ENCODE measurements at regions not wholly inside any gene's neighbourhood (a gene's known extent, or its start where the extent isn't known, plus 50 kb on each side); places are given as distances from the start of the nearest gene placed in this dataset.

- Mint-ChIP-seq H3K9me3 (no peaks in the 10 kb centered on the region), H3K4me3 (no peak overlapping the region), H3K27me3 (ENCODE audit: low read depth) (peaks cover 9% of the 10 kb centered on the region), H3K4me1 (ENCODE audit: low read depth) (peaks cover 3% of the 10 kb centered on the region), H3K36me3 (ENCODE audit: insufficient read depth) (no peaks in the 10 kb centered on the region)
- no peak for ATAC-seq
- DNase-seq, result no peak
Observed at GRCh38 chr10:124346831-124347230, 71.9 kb downstream of the OAT start.

- ATAC-seq (no peak), DNase-seq (no peak)
- H3K4me3 Mint-ChIP-seq, result no peak overlapping the region
- H3K36me3 Mint-ChIP-seq (ENCODE audit: insufficient read depth), result no peaks in the 10 kb centered on the region
- no peaks in the 10 kb centered on the region for H3K9me3 Mint-ChIP-seq
- peaks cover 8% of the 10 kb centered on the region for H3K4me1 Mint-ChIP-seq (ENCODE audit: low read depth)
- peaks cover 11% of the 10 kb centered on the region for H3K27me3 Mint-ChIP-seq (ENCODE audit: low read depth)
Observed at GRCh38 chr10:124345521-124345920, 73.2 kb downstream of the OAT start.

- H3K4me1 Mint-ChIP-seq (ENCODE audit: low read depth), result peaks cover 8% of the 10 kb centered on the region
- ATAC-seq, result no peak
- no peaks in the 10 kb centered on the region for H3K9me3 Mint-ChIP-seq
- no peak overlapping the region for H3K4me3 Mint-ChIP-seq
- peaks cover 9% of the 10 kb centered on the region for H3K27me3 Mint-ChIP-seq (ENCODE audit: low read depth)
- no peak for DNase-seq
- no peaks in the 10 kb centered on the region for H3K36me3 Mint-ChIP-seq (ENCODE audit: insufficient read depth)
Observed at GRCh38 chr10:124344931-124345330, 73.8 kb downstream of the OAT start.

GRCh38 chr10:124344266-124344590, 74.5 kb downstream of the OAT start:
- Mint-ChIP-seq H3K36me3 (ENCODE audit: insufficient read depth) (no peaks in the 10 kb centered on the region), H3K9me3 (no peaks in the 10 kb centered on the region), H3K27me3 (ENCODE audit: low read depth) (peaks cover 4% of the 10 kb centered on the region), H3K4me1 (ENCODE audit: low read depth) (peaks cover 8% of the 10 kb centered on the region), H3K4me3 (no peak overlapping the region)
- ATAC-seq (no peak), DNase-seq (no peak)

GRCh38 chr10:124343351-124344265, 75.1 kb downstream of the OAT start:
- Mint-ChIP-seq H3K4me1 (ENCODE audit: low read depth) (peaks cover 8% of the 10 kb centered on the region), H3K27me3 (ENCODE audit: low read depth) (peaks cover 4% of the 10 kb centered on the region), H3K9me3 (no peaks in the 10 kb centered on the region), H3K36me3 (ENCODE audit: insufficient read depth) (no peaks in the 10 kb centered on the region), H3K4me3 (no peak overlapping the region)
- no peak for ATAC-seq
- no peak for DNase-seq

- no peaks in the 10 kb centered on the region for H3K9me3 Mint-ChIP-seq
- H3K4me3 Mint-ChIP-seq, result no peak overlapping the region
- DNase-seq (no peak), ATAC-seq (no peak)
- no peaks in the 10 kb centered on the region for H3K36me3 Mint-ChIP-seq (ENCODE audit: insufficient read depth)
- peaks cover 8% of the 10 kb centered on the region for H3K4me1 Mint-ChIP-seq (ENCODE audit: low read depth)
- H3K27me3 Mint-ChIP-seq (ENCODE audit: low read depth), result peaks cover 4% of the 10 kb centered on the region
Observed at GRCh38 chr10:124342821-124343170, 75.9 kb downstream of the OAT start.

GRCh38 chr10:124342136-124342820, 76.4 kb downstream of the OAT start:
- Mint-ChIP-seq H3K9me3 (no peaks in the 10 kb centered on the region), H3K27me3 (ENCODE audit: low read depth) (peaks cover 4% of the 10 kb centered on the region), H3K4me1 (ENCODE audit: low read depth) (peaks cover 8% of the 10 kb centered on the region), H3K36me3 (ENCODE audit: insufficient read depth) (no peaks in the 10 kb centered on the region), H3K4me3 (no peak overlapping the region)
- DNase-seq, result no peak
- no peak for ATAC-seq

GRCh38 chr10:124341768-124342135, 77.0 kb downstream of the OAT start:
- Mint-ChIP-seq H3K36me3 (ENCODE audit: insufficient read depth) (no peaks in the 10 kb centered on the region), H3K27me3 (ENCODE audit: low read depth) (peaks cover 4% of the 10 kb centered on the region), H3K9me3 (no peaks in the 10 kb centered on the region), H3K4me1 (ENCODE audit: low read depth) (peaks cover 8% of the 10 kb centered on the region), H3K4me3 (no peak overlapping the region)
- ATAC-seq (peak; percentile 81), DNase-seq (no peak)

- no peaks in the 10 kb centered on the region for H3K36me3 Mint-ChIP-seq (ENCODE audit: insufficient read depth)
- H3K9me3 Mint-ChIP-seq, result no peaks in the 10 kb centered on the region
- H3K27me3 Mint-ChIP-seq (ENCODE audit: low read depth), result peaks cover 4% of the 10 kb centered on the region
- H3K4me3 Mint-ChIP-seq, result no peak overlapping the region
- H3K4me1 Mint-ChIP-seq (ENCODE audit: low read depth), result peaks cover 8% of the 10 kb centered on the region
- DNase-seq (no peak), ATAC-seq (no peak)
Observed at GRCh38 chr10:124340033-124340760, 78.5 kb downstream of the OAT start.

- no peak for ATAC-seq
- no peak overlapping the region for H3K4me3 Mint-ChIP-seq
- no peaks in the 10 kb centered on the region for H3K36me3 Mint-ChIP-seq (ENCODE audit: insufficient read depth)
- H3K27me3 Mint-ChIP-seq (ENCODE audit: low read depth), result peaks cover 4% of the 10 kb centered on the region
- no peak for DNase-seq
- H3K4me1 Mint-ChIP-seq (ENCODE audit: low read depth), result peaks cover 8% of the 10 kb centered on the region
- H3K9me3 Mint-ChIP-seq, result no peaks in the 10 kb centered on the region
Observed at GRCh38 chr10:124339119-124340032, 79.3 kb downstream of the OAT start.

- Mint-ChIP-seq H3K27me3 (ENCODE audit: low read depth) (peaks cover 4% of the 10 kb centered on the region), H3K9me3 (no peaks in the 10 kb centered on the region), H3K36me3 (ENCODE audit: insufficient read depth) (no peaks in the 10 kb centered on the region), H3K4me3 (no peak overlapping the region), H3K4me1 (ENCODE audit: low read depth) (peaks cover 8% of the 10 kb centered on the region)
- no peak for DNase-seq
- no peak for ATAC-seq
Observed at GRCh38 chr10:124338276-124338925, 80.3 kb downstream of the OAT start.

- no peaks in the 10 kb centered on the region for H3K27me3 Mint-ChIP-seq (ENCODE audit: low read depth)
- no peak for ATAC-seq
- H3K4me3 Mint-ChIP-seq, result no peak overlapping the region
- peaks cover 10% of the 10 kb centered on the region for H3K9me3 Mint-ChIP-seq
- H3K4me1 Mint-ChIP-seq (ENCODE audit: low read depth), result peaks cover 1% of the 10 kb centered on the region
- no peaks in the 10 kb centered on the region for H3K36me3 Mint-ChIP-seq (ENCODE audit: insufficient read depth)
- no peak for DNase-seq
Observed at GRCh38 chr10:124336186-124336585, 82.5 kb downstream of the OAT start.

GRCh38 chr10:124333931-124334330, 84.8 kb downstream of the OAT start:
- ATAC-seq (no peak), DNase-seq (no peak)
- H3K9me3 Mint-ChIP-seq, result peaks cover 14% of the 10 kb centered on the region
- no peaks in the 10 kb centered on the region for H3K36me3 Mint-ChIP-seq (ENCODE audit: insufficient read depth)
- no peaks in the 10 kb centered on the region for H3K4me1 Mint-ChIP-seq (ENCODE audit: low read depth)
- no peak overlapping the region for H3K4me3 Mint-ChIP-seq
- peaks cover 1% of the 10 kb centered on the region for H3K27me3 Mint-ChIP-seq (ENCODE audit: low read depth)
